Activated gamma-delta T cell treated with anti-CD3 and anti-CD28 coated beads, Interleukin-2, amount 50 U/mL, for 16 hours (primary cell): ENCODE measurements at regions not wholly inside any gene's neighbourhood (a gene's known extent, or its start where the extent isn't known, plus 50 kb on each side); places are given as distances from the start of the nearest gene placed in this dataset.

Source experiments
- DNase-seq: peaks from one replicate; pipeline ENCODE4 v3.0.0-alpha.2; 2020; ENCODE audit warnings: low read depth

DNA sequence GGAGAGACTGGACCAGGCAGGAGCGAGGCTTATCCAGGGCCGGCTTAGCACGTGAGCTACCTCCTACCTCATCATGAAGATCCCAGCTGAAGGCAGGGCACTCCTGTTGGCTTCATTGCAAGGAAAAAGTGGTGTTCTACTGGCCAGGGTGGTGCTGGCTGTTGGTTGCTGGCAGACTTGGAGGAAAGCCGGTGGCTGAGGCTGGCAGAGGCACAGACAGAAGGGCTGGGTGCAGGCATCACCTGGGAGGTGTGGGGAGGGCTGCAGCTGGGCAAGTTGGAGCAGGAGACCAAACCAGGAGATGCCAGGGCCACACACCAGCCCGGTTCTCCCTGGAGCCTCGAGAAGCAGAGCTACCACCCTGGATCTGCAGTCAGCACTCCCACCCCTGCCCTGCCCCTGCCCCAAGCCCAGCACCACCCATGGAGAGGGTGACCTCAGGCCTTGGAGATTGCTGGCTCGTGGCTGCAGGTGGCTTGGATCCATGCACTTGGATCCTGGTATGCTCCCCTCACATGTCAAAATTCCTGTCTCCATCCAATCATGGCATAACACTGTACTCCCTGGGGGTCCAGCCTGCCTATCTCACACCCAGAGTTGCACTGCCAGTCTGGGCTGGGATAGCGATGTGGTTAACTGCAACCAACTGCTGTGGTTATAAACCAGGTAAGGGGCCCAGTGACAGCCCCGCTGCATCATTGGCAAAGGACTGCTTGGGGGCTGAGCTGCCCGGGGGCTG lies 49.7 kb downstream of the GLI2 start:
- no peak for DNase-seq

GRCh38 chr2:120786038-120786960 lies 50.6 kb downstream of the GLI2 start:
- DNase-seq, result no peak

GRCh38 chr2:120787111-120787821 lies 51.6 kb downstream of the GLI2 start:
- no peak for DNase-seq

DNA sequence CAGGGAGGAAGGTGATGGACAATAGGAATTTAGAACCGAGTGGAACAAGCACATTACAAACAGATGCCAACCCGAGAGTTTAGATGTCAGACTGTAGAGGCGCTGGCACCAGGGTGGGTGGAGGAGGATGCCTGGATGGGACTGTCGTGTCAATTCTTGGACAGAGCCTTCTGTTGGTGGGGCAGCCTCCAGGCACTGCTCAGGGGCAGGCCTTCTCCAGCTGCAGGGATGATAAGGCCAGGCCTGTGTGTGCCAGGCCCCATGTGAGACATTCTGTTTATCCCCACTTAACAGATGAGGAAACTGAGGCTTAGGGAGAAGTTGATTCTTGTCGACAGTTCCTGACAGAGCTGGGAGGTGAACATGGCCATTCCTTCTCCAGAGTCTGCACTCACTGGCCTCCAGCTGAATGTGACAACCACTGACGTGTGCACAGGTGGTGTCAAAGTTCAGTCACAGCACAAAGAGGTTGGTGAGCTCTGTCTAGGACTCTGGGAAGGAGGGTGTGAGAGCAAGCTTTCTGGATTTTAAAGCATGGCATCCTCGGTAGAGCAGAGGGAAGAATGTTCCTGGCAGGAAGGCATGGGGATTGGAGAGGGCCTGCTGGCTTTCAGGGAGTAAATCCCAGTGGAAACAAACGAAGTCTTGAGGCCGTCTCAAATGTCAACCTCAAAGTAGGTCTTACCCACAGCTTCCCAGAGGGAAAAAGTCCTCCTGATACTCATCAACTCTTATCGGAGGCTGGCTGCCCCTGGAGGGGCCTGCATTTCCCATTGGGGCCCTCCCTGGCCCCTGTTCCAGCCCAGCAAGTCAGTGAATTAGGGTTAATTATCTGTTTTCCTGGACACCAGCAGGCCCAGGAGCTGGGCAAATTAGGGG lies 52.4 kb downstream of the GLI2 start:
- no peak for DNase-seq

GRCh38 chr2:120791243-120791961 lies 55.7 kb downstream of the GLI2 start:
- no peak for DNase-seq

DNA sequence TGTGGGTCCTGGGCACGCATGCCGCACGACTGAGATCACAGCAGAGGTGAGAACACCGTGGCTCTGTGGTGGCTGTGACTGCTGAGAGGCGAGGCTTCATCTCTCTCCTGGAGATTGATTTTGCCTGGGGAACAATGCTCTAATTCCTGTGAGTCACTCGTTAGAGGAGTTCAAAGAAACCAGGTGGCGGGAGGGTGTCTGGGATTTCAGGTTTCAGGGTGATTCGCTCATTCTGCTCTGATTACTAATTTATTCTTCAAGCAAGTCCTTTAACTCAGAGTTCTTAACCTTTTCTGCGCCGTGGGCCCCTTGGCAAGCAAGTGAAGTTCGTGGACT lies 56.3 kb downstream of the GLI2 start:
- no peak for DNase-seq

- DNase-seq, result no peak
Observed at GRCh38 chr2:120793682-120794403, 58.2 kb downstream of the GLI2 start.

DNA sequence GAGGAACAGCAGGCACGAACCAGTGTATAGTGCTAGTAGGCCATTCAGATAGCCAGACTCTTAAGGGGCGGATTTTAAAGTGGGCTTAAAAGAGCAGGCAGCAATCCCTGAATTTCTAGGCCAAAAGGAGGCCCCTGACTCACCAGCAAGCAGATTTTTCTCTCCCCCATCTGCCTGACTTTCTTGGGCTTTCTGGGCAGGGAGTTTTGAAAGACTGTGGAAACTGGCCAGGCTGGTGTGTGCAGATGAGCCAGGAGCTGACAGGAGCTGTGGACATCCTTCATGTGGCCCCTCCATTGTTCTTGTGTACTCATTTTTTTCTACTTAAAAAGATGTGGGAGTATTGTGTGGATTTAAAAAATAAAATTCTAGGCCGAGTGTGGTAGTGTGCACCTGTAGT lies 59.0 kb downstream of the GLI2 start:
- no peak for DNase-seq

GRCh38 chr2:120796094-120796493 lies 60.4 kb downstream of the GLI2 start:
- DNase-seq, result no peak

GRCh38 chr2:120797421-120798221 lies 62.0 kb downstream of the GLI2 start:
- DNase-seq, result no peak

DNA sequence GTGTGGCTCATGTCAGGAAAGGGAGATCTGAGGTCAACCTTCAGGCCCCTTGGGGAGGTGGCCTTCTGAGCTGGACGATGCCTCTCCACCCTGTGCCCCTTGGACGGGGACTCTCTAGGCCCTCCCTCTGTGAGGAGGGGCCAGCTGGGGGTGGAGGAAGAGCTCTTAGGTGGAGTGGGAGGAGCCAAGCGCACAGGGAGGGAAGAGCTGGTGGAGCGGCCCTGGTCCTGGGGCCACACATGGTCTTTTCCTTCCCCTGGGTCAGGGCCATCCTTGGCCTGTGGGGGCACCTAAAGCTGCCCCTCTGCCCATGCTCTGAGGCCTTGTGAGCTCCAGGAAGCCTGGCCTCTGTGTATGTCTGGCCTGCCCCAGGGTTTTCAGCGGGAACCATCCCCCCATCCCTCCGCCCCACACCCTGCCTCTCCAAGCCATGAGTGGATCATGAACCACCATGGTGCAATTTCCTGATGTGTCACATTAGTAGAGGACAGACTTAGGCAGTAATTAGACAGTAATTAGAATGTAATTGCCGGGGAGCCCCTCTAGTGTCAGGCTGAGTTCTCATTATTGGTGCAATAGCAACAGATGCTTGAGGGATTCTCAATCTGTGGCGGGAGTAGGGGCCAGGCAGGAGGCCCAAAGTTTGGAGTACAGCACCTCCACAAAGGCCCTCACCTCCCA lies 63.0 kb downstream of the GLI2 start:
- DNase-seq, result no peak

DNA sequence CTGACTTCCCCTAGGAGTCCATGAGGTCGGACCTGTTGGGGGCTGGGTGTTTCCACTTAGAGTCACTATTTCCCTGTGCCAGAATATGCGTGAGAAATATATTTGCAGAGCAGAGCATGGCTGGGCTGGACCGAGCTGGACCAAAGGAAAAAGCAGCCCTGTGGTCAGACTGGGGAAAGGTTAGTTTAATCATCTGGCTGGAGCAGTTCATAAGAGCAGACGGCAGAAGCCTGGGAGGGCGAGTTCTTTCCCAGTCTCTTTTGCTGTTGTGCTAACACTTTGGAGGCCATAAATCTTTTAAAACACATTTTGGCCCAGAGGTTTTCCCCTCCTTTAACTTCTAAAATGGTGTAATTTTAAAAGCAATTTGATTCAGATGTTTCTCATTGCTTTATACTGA lies 66.5 kb downstream of the GLI2 start:
- no peak for DNase-seq

DNA sequence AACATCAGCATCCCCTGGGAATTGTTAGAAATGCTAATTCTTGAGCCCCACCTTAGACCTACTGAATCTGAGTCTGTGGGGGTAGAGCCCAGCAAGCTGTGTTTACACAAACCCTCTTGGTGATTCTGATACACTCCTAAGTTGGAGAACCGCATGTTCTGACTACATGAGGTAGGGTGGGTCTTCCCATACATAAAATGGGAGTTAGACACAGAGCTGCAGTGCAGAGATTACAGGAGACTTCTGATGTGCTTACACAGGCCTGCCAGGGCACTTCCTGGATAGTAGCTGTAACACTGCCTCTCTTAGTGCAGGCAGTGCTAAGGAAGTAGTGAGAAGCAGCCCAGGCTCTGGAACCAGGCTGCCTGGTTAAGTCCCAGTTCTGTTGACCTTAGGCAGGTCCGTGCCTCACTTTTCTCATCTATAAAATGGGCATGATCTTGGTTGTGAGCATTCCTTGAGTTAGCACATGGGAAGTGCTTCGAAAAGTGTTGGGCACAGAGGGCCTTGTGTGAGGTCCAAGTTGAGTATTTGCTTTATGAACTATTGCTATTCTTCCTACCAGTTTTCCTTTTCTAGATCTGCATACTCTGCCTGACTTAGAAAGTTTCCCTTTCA lies 67.3 kb downstream of the GLI2 start:
- no peak for DNase-seq

GRCh38 chr2:120803764-120804335 lies 68.2 kb downstream of the GLI2 start:
- no peak for DNase-seq

GRCh38 chr2:120804459-120804858 lies 68.8 kb downstream of the GLI2 start:
- DNase-seq, result no peak

DNA sequence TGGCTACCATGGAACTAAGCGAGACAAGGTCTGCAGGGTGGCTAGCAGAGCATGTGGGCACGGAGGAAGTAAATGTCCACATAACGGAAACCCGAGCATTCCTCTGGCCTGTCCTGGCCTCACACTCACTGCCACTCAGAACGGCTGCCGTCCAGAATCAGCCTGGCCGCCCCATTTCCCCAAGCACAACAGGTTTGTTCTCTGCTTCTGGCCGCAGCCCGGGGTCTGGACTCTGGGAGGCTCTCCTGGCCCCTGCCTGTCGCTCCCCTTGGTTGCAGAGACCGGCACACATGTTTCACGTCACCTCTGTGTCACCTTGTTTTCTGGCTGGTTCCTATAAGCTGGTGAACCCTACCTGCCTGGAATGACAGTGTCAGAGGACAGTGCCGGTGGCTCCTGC lies 69.3 kb downstream of the GLI2 start:
- no peak for DNase-seq

GRCh38 chr2:120805602-120806001 lies 69.9 kb downstream of the GLI2 start:
- no peak for DNase-seq

GRCh38 chr2:120807751-120808150 lies 72.1 kb downstream of the GLI2 start:
- DNase-seq, result no peak
